SK-N-SH (cell line): ENCODE measurements at regions not wholly inside any gene's neighbourhood (a gene's known extent, or its start where the extent isn't known, plus 50 kb on each side); places are given as distances from the start of the nearest gene placed in this dataset.

Experiments
- EP300 ChIP-seq, 2 experiments: IDR thresholded peaks; 2 replicates each; pipeline versions ENCODE4 v1.4.0 to v1.6.1; 2012; ENCODE audit warnings: borderline replicate concordance in 1 of 2, low read depth in 1 of 2, low read length in 1 of 2
- FOXJ3 ChIP-seq: sonication (generic); formaldehyde crosslinking; IDR thresholded peaks from 2 replicates; pipeline ENCODE4 v1.5.1; 2020; ENCODE audit warnings: mild to moderate bottlenecking, missing genetic modification reagents
- NFIC ChIP-seq: IDR thresholded peaks from 2 replicates; pipeline ENCODE4 v1.4.0; 2012; ENCODE audit warnings: borderline replicate concordance
- NRF1 ChIP-seq: IDR thresholded peaks from 2 replicates; pipeline ENCODE4 v1.6.1; 2012; ENCODE audit warnings: low read depth, mild to moderate bottlenecking, low read length
- POLR2AphosphoS5 ChIP-seq: IDR thresholded peaks from 2 replicates; pipeline ENCODE4 v1.6.1; 2012; ENCODE audit warnings: low read depth, low read length
- SIN3A ChIP-seq: IDR thresholded peaks from 2 replicates; pipeline ENCODE4 v1.6.1; 2012; ENCODE audit warnings: low read depth, mild to moderate bottlenecking, low read length, moderate library complexity, borderline replicate concordance
- SMC3 ChIP-seq: IDR thresholded peaks from 2 replicates; pipeline ENCODE4 v1.6.1; 2012; ENCODE audit warnings: low read depth, low read length, improper control_type of control experiment
- YY1 ChIP-seq: IDR thresholded peaks from 2 replicates; pipeline ENCODE4 v1.4.0; 2012; ENCODE audit warnings: low read depth, mild to moderate bottlenecking
- TF ChIP-seq, protein P1 (sequence below): fragments of 200-600 bp; sonication (generic); IDR thresholded peaks from 2 replicates; pipeline ENCODE4 v1.6.1; 2017; ENCODE audit warnings: antibody characterized with exemption, mild to moderate bottlenecking, moderate library complexity
- TF ChIP-seq, protein P2 (sequence below): IDR thresholded peaks from 2 replicates; pipeline ENCODE4 v1.4.0; 2012; ENCODE audit warnings: low read depth

DNA sequence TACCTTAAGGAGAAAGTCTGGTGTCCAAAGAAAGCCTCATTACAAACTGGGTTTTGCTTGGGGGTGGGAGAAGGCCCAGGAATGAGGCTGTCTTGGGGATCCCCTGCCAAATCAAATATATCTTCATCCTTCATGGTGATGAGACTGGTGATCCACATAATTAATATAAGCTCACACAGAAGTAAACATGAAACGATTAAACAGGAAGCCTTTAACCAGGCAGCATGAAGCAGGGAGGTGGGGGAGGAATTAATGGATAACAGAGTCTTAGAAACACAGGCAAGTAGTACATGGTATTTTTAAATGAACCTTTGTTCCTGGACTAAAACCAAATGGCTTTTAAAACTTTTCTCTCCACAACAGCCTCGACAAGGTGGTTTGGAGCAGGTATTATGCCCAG, 437.5 kb downstream of the TFAP2A start:
- no peak for TF ChIP-seq YY1
- TF ChIP-seq, protein P1, sequence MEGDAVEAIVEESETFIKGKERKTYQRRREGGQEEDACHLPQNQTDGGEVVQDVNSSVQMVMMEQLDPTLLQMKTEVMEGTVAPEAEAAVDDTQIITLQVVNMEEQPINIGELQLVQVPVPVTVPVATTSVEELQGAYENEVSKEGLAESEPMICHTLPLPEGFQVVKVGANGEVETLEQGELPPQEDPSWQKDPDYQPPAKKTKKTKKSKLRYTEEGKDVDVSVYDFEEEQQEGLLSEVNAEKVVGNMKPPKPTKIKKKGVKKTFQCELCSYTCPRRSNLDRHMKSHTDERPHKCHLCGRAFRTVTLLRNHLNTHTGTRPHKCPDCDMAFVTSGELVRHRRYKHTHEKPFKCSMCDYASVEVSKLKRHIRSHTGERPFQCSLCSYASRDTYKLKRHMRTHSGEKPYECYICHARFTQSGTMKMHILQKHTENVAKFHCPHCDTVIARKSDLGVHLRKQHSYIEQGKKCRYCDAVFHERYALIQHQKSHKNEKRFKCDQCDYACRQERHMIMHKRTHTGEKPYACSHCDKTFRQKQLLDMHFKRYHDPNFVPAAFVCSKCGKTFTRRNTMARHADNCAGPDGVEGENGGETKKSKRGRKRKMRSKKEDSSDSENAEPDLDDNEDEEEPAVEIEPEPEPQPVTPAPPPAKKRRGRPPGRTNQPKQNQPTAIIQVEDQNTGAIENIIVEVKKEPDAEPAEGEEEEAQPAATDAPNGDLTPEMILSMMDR = no peak
- TF ChIP-seq FOXJ3 (CRISPR knock-in tag) = no peak
- TF ChIP-seq, protein P2, sequence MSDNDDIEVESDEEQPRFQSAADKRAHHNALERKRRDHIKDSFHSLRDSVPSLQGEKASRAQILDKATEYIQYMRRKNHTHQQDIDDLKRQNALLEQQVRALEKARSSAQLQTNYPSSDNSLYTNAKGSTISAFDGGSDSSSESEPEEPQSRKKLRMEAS = no peak
- no peak for TF ChIP-seq POLR2AphosphoS5
- no peak for TF ChIP-seq NFIC
- TF ChIP-seq EP300 (IDR thresholded peaks at IDR 0.05; ENCODE audit: borderline replicate concordance in 1 of 2, low read depth in 1 of 2, low read length in 1 of 2) = no peak
- TF ChIP-seq NRF1 = no peak
- no peak for TF ChIP-seq SMC3
- no peak for TF ChIP-seq SIN3A
